H9 (cell line): ENCODE measurements at regions not wholly inside any gene's neighbourhood (a gene's known extent, or its start where the extent isn't known, plus 50 kb on each side); places are given as distances from the start of the nearest gene placed in this dataset.

Source experiments
- DNase-seq: peaks from one replicate; pipeline ENCODE4 v3.0.0-alpha.2; 2017
- H2AFZ ChIP-seq: one replicate; pipeline ENCODE4 v1.6.1; 2013; ENCODE audit warnings: mild to moderate bottlenecking, low read length, control low read depth, moderate library complexity
- H2AK5ac ChIP-seq: 2 replicates; pipeline ENCODE4 v1.6.1; 2013; ENCODE audit warnings: low read length, control low read depth, mixed read lengths; ENCODE audit not compliant: insufficient read length
- H2BK120ac ChIP-seq: one replicate; pipeline ENCODE4 v1.6.1; 2013; ENCODE audit warnings: low read depth, mild to moderate bottlenecking, low read length, control low read depth, inconsistent platforms; ENCODE audit not compliant: poor library complexity, severe bottlenecking
- H2BK12ac ChIP-seq: 2 replicates; pipeline ENCODE4 v1.6.1; 2013; ENCODE audit warnings: low read length, control low read depth, mixed read lengths, low read depth; ENCODE audit not compliant: insufficient read length
- H2BK15ac ChIP-seq: 2 replicates; pipeline ENCODE4 v1.6.1; 2013; ENCODE audit warnings: low read depth, low read length, control low read depth
- H2BK20ac ChIP-seq: one replicate; pipeline ENCODE4 v1.6.1; 2013; ENCODE audit warnings: low read depth, mild to moderate bottlenecking, low read length, control low read depth, inconsistent platforms; ENCODE audit not compliant: poor library complexity, severe bottlenecking
- H2BK5ac ChIP-seq: 2 replicates; pipeline ENCODE4 v1.6.1; 2013; ENCODE audit warnings: low read length, control low read depth, mixed read lengths; ENCODE audit not compliant: insufficient read length
- H3K14ac ChIP-seq: 2 replicates; pipeline ENCODE4 v1.6.1; 2013; ENCODE audit warnings: low read length, control low read depth; ENCODE audit not compliant: insufficient read depth
- H3K18ac ChIP-seq: 2 replicates; pipeline ENCODE4 v1.6.1; 2013; ENCODE audit warnings: low read depth, mild to moderate bottlenecking, mixed read lengths, low read length, control low read depth; ENCODE audit not compliant: insufficient read length
- H3K23ac ChIP-seq: 2 replicates; pipeline ENCODE4 v1.6.1; 2013; ENCODE audit warnings: low read length, control low read depth, mixed read lengths, low read depth; ENCODE audit not compliant: insufficient read length
- H3K23me2 ChIP-seq: 2 replicates; pipeline ENCODE4 v1.6.1; 2013; ENCODE audit warnings: low read depth, mild to moderate bottlenecking, mixed read lengths, low read length, control low read depth; ENCODE audit not compliant: insufficient read length, poor library complexity, severe bottlenecking
- H3K27ac ChIP-seq: 2 replicates; pipeline ENCODE4 v1.5.1; 2013; ENCODE audit warnings: low read length, control low read depth, mixed read lengths, low read depth; ENCODE audit not compliant: insufficient read length
- H3K27me3 ChIP-seq: 2 replicates; pipeline ENCODE4 v1.6.1; 2013; ENCODE audit warnings: low read length, control low read depth, inconsistent platforms; ENCODE audit not compliant: insufficient read depth
- H3K4ac ChIP-seq: 2 replicates; pipeline ENCODE4 v1.6.1; 2013; ENCODE audit warnings: low read depth, mild to moderate bottlenecking, control low read depth, inconsistent platforms, low read length, moderate library complexity
- H3K4me1 ChIP-seq: 2 replicates; pipeline ENCODE4 v1.6.1; 2013; ENCODE audit warnings: low read length, control low read depth, inconsistent platforms; ENCODE audit not compliant: insufficient read depth
- H3K4me2 ChIP-seq: 2 replicates; pipeline ENCODE4 v1.6.1; 2013; ENCODE audit warnings: low read length, control low read depth, mixed read lengths; ENCODE audit not compliant: insufficient read length, insufficient read depth
- H3K56ac ChIP-seq: 2 replicates; pipeline ENCODE4 v1.6.1; 2013; ENCODE audit warnings: low read depth, mild to moderate bottlenecking, mixed read lengths, low read length, control low read depth; ENCODE audit not compliant: insufficient read length
- H3K79me1 ChIP-seq: 2 replicates; pipeline ENCODE4 v1.6.1; 2013; ENCODE audit warnings: low read depth, mild to moderate bottlenecking, moderate library complexity, low read length, control low read depth, inconsistent platforms; ENCODE audit not compliant: insufficient read depth, poor library complexity, severe bottlenecking
- H3K79me2 ChIP-seq: 2 replicates; pipeline ENCODE4 v1.6.1; 2013; ENCODE audit warnings: low read length, control low read depth, inconsistent platforms; ENCODE audit not compliant: insufficient read depth
- H3K9ac ChIP-seq: 2 replicates; pipeline ENCODE4 v1.6.1; 2013; ENCODE audit warnings: low read length, control low read depth, mixed read lengths; ENCODE audit not compliant: insufficient read length; ENCODE audit errors: extremely low read depth
- H3K9me3 ChIP-seq: one replicate; pipeline ENCODE4 v1.6.1; 2013; ENCODE audit warnings: low read depth, low read length, inconsistent platforms; ENCODE audit not compliant: control insufficient read depth
- H3T11ph ChIP-seq: one replicate; pipeline ENCODE4 v1.6.1; 2013; ENCODE audit warnings: mild to moderate bottlenecking, low read length, control low read depth, inconsistent platforms
- H4K20me1 ChIP-seq: one replicate; pipeline ENCODE4 v1.6.1; 2013; ENCODE audit not compliant: control insufficient read depth, insufficient read length, insufficient read depth
- H4K5ac ChIP-seq: 2 replicates; pipeline ENCODE4 v1.6.1; 2013; ENCODE audit warnings: low read depth, mild to moderate bottlenecking, mixed read lengths, low read length, control low read depth; ENCODE audit not compliant: insufficient read length
- H4K8ac ChIP-seq: replicated peaks from 2 replicates; pipeline ENCODE4 v1.6.1; 2013; ENCODE audit warnings: low read length, control low read depth, mixed read lengths, low read depth; ENCODE audit not compliant: insufficient read length
- H4K91ac ChIP-seq: 2 replicates; pipeline ENCODE4 v1.6.1; 2013; ENCODE audit warnings: low read depth, mild to moderate bottlenecking, moderate library complexity, mixed read lengths, low read length, control low read depth; ENCODE audit not compliant: insufficient read length
- H3K27ac Mint-ChIP-seq, 3 experiments: 2 replicates in 2 of 3; 3 replicates in 1 of 3; pipeline ENCODE4 v1.8.0; 2020 to 2021; ENCODE audit warnings: mixed read lengths in 3 of 3, mild to moderate bottlenecking in 1 of 3, moderate library complexity in 1 of 3
- H3K27me3 Mint-ChIP-seq: 2 replicates; pipeline ENCODE4 v1.8.0; 2021; ENCODE audit warnings: low read depth, mild to moderate bottlenecking, moderate library complexity, mixed read lengths
- H3K36me3 Mint-ChIP-seq, 3 experiments: 2 replicates in 2 of 3; 3 replicates in 1 of 3; pipeline ENCODE4 v1.8.0; 2020 to 2021; ENCODE audit warnings: low read depth in 3 of 3, mixed read lengths in 3 of 3; ENCODE audit not compliant: insufficient read depth in 1 of 3
- H3K4me1 Mint-ChIP-seq, 2 experiments: 2 replicates each; pipeline ENCODE4 v1.8.0; 2020; ENCODE audit warnings: mixed read lengths in 2 of 2
- H3K4me3 Mint-ChIP-seq, 2 experiments: 2 replicates in 1 of 2; 3 replicates in 1 of 2; pipeline ENCODE4 v1.8.0; 2020 to 2021; ENCODE audit warnings: mild to moderate bottlenecking in 2 of 2, mixed read lengths in 2 of 2, moderate library complexity in 1 of 2
- H3K9me3 Mint-ChIP-seq, 2 experiments: 2 replicates in 1 of 2; 3 replicates in 1 of 2; pipeline ENCODE4 v1.8.0; 2020; ENCODE audit warnings: mild to moderate bottlenecking in 2 of 2, mixed read lengths in 2 of 2, moderate library complexity in 1 of 2
- WGBS: extraction: QIAGEN DNeasy Blood & Tissue Kit; methylation state at CpG from one replicate; pipeline ENCODE4 v1.1.7; 2013; ENCODE audit warnings: missing lambda C conversion rate, low lambda C conversion rate, mixed read lengths; ENCODE audit not compliant: insufficient read length; ENCODE audit errors: extremely low coverage; 5-methylcytosine and 5-hydroxymethylcytosine counted together
- TF ChIP-seq, protein P1 (sequence below): fragments of 200-600 bp; sonication (generic); conservative IDR thresholded peaks from 3 replicates; pipeline ENCODE4 v1.8.0; 2021; ENCODE audit warnings: antibody characterized with exemption, mild to moderate bottlenecking

DNA sequence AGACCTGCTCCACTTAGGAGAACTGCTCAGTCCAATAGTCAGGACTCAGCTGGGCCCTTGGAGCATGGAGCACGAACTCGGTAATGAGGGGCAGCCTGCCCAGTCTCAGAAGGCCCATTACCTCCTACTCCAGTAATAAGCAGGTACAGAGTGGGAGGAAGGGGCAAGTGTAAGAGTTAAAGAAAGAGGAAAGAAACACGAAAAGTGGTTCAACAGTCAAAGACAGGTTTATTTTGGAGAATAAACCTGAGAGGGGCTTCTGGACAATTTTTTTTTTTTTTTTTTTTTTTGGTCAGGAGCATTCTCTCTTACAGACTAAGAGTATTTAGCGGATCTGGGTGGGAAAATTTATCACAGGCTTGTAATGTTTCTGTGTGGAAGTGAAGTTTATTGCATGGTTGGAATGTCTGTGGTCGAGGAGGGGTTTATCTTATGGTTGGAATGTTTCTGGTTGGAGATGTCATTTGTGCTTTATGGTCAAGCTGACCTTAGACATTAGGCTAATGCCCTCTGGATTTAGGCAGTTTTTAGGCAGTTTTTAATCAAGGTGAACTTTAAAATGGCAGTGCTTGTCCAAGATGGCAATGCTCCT, 340.1 kb downstream of the BCKDHB start:
- Mint-ChIP-seq H3K27ac (no peak overlapping the region), H3K4me1 (no peaks in the 10 kb centered on the region), H3K9me3 (peaks cover 14 to 21% of the 10 kb centered on the region in 2 experiments), H3K36me3 (peaks cover 6 to 26% (median 12%) of the 10 kb centered on the region in 3 experiments), H3K4me3 (no peak overlapping the region), H3K27me3 (no peaks in the 10 kb centered on the region)
- H3K79me2 ChIP-seq = no peaks in the 10 kb centered on the region
- WGBS = no CpG with 5 or more reads among the region's 5 CpGs
- no peak overlapping the region for H3K56ac ChIP-seq
- no peak overlapping the region for H2AK5ac ChIP-seq
- H4K5ac ChIP-seq = no peak overlapping the region
- no peaks in the 10 kb centered on the region for H3K27me3 ChIP-seq
- no peaks in the 10 kb centered on the region for H3K23me2 ChIP-seq
- no peak overlapping the region for H3K9ac ChIP-seq
- no peak overlapping the region for H2BK20ac ChIP-seq
- no peak overlapping the region for H2BK5ac ChIP-seq
- H2AFZ ChIP-seq = no peak overlapping the region
- H3K9me3 ChIP-seq = peaks cover 12% of the 10 kb centered on the region
- H3K23ac ChIP-seq = no peak overlapping the region
- H3K14ac ChIP-seq = no peak overlapping the region
- no peak overlapping the region for H2BK12ac ChIP-seq
- H4K8ac ChIP-seq = no peak overlapping the region
- no peaks in the 10 kb centered on the region for H4K20me1 ChIP-seq
- no peak overlapping the region for H2BK15ac ChIP-seq
- no peak overlapping the region for H3K4ac ChIP-seq
- no peak overlapping the region for H3T11ph ChIP-seq
- DNase-seq = no peak
- no peak overlapping the region for H3K4me2 ChIP-seq
- H3K79me1 ChIP-seq = no peaks in the 10 kb centered on the region
- H2BK120ac ChIP-seq = no peak overlapping the region
- H3K4me1 ChIP-seq = no peaks in the 10 kb centered on the region
- H3K18ac ChIP-seq = no peak overlapping the region
- TF ChIP-seq, protein P1, sequence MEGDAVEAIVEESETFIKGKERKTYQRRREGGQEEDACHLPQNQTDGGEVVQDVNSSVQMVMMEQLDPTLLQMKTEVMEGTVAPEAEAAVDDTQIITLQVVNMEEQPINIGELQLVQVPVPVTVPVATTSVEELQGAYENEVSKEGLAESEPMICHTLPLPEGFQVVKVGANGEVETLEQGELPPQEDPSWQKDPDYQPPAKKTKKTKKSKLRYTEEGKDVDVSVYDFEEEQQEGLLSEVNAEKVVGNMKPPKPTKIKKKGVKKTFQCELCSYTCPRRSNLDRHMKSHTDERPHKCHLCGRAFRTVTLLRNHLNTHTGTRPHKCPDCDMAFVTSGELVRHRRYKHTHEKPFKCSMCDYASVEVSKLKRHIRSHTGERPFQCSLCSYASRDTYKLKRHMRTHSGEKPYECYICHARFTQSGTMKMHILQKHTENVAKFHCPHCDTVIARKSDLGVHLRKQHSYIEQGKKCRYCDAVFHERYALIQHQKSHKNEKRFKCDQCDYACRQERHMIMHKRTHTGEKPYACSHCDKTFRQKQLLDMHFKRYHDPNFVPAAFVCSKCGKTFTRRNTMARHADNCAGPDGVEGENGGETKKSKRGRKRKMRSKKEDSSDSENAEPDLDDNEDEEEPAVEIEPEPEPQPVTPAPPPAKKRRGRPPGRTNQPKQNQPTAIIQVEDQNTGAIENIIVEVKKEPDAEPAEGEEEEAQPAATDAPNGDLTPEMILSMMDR = no peak
- H4K91ac ChIP-seq = no peak overlapping the region
- no peak overlapping the region for H3K27ac ChIP-seq
